Ovary (tissue), 3 donors: ENCODE measurements at regions not wholly inside any gene's neighbourhood (a gene's known extent, or its start where the extent isn't known, plus 50 kb on each side); places are given as distances from the start of the nearest gene placed in this dataset.

Source experiments
- CTCF ChIP-seq, 3 donors: fragments of 450-650 bp in 2 of 3; fragments of 200-600 bp in 1 of 3; IDR thresholded peaks; one replicate each; pipeline versions ENCODE4 v1.5.1 to v1.8.0; 2016 to 2022; ENCODE audit warnings: antibody characterized with exemption in 3 of 3, mild to moderate bottlenecking in 1 of 3
- EP300 ChIP-seq: sonication (generic); formaldehyde crosslinking; IDR thresholded peaks from one replicate; pipeline ENCODE4 v1.6.1; 2017; ENCODE audit warnings: antibody characterized with exemption
- donor health status: DM: no; HTN: no; CAD: no.

- TF ChIP-seq EP300 (no peak), CTCF (IDR thresholded peaks at IDR 0.05) (no peak)
Measured at GRCh38 chr3:135907422-135908165, 57.9 kb upstream of the PPP2R3A start.
